ENCODE measurements at regions not wholly inside any gene's neighbourhood (a gene's known extent, or its start where the extent isn't known, plus 50 kb on each side); places are given as distances from the start of the nearest gene placed in this dataset.

GRCh38 chr9:73565833-73566465, 414.3 kb downstream of the ANXA1 start:
- TF ChIP-seq CTCF (IDR thresholded peaks at IDR 0.05) (no peak), POLR2A (IDR thresholded peaks at IDR 0.05; ENCODE audit: low read depth) (no peak), EP300 (IDR thresholded peaks at IDR 0.05) (no peak)

All from esophagus muscularis mucosa (tissue), 4 donors.